ENCODE measurements at regions not wholly inside any gene's neighbourhood (a gene's known extent, or its start where the extent isn't known, plus 50 kb on each side); places are given as distances from the start of the nearest gene placed in this dataset.
"Not testable (repeated sequence)": the region's sequence is repeated elsewhere in the genome, so short reads cannot be mapped to it uniquely, and the experiment has no call there.

- DNase-seq (ENCODE audit: low read depth, low spot score), result no peak
Observed at GRCh38 chr14:106620368-106620767, 1094.0 kb downstream of the TMEM121 start.

GRCh38 chr14:106622200-106622745, 1095.9 kb downstream of the TMEM121 start:
- no peaks in the 10 kb centered on the region for H3K4me1 ChIP-seq (ENCODE audit: insufficient read depth, insufficient read length)
- H3K36me3 ChIP-seq (ENCODE audit: insufficient read depth, insufficient read length, low read length), result no peaks in the 10 kb centered on the region
- no peaks in the 10 kb centered on the region for H3K27me3 ChIP-seq (ENCODE audit: insufficient read depth, insufficient read length)
- no peak overlapping the region for H3K4me3 ChIP-seq (ENCODE audit: insufficient read length, low read depth)
- no peak overlapping the region for H3K9ac ChIP-seq (ENCODE audit: insufficient read length, low read depth)
- no peak for DNase-seq (ENCODE audit: low read depth, low spot score)
- peaks cover 23% of the 10 kb centered on the region for H3K9me3 ChIP-seq (ENCODE audit: insufficient read depth, low read length)
- TF ChIP-seq YY1 (IDR thresholded peaks at IDR 0.05; ENCODE audit: insufficient read depth, insufficient read length), result no peak
- no peak for TF ChIP-seq SUZ12 (IDR thresholded peaks at IDR 0.05; ENCODE audit: extremely low read depth, insufficient read depth, insufficient read length)
- no peak for TF ChIP-seq ZNF274 (IDR thresholded peaks at IDR 0.05; ENCODE audit: low read depth, low read length)

More at GRCh38 chr14:106620368-106620767, 1094.0 kb downstream of the TMEM121 start:
- H3K27me3 ChIP-seq (ENCODE audit: insufficient read depth, insufficient read length), result no peaks in the 10 kb centered on the region
- no peak overlapping the region for H3K9ac ChIP-seq (ENCODE audit: insufficient read length, low read depth)
- H3K4me1 ChIP-seq (ENCODE audit: insufficient read depth, insufficient read length), result no peaks in the 10 kb centered on the region
- no peaks in the 10 kb centered on the region for H3K36me3 ChIP-seq (ENCODE audit: insufficient read depth, insufficient read length, low read length)
- peaks cover 26% of the 10 kb centered on the region for H3K9me3 ChIP-seq (ENCODE audit: insufficient read depth, low read length)
- no peak for TF ChIP-seq ZNF274 (IDR thresholded peaks at IDR 0.05; ENCODE audit: low read depth, low read length)
- TF ChIP-seq SUZ12 (IDR thresholded peaks at IDR 0.05; ENCODE audit: extremely low read depth, insufficient read depth, insufficient read length), result no peak
- no peak for TF ChIP-seq YY1 (IDR thresholded peaks at IDR 0.05; ENCODE audit: insufficient read depth, insufficient read length)
- no peak overlapping the region for H3K4me3 ChIP-seq (ENCODE audit: insufficient read length, low read depth)

GRCh38 chr14:106625186-106625585, 1098.8 kb downstream of the TMEM121 start:
- H3K9me3 ChIP-seq (ENCODE audit: insufficient read depth, low read length), result no peaks in the 10 kb centered on the region
- H3K4me1 ChIP-seq (ENCODE audit: insufficient read depth, insufficient read length), result no peaks in the 10 kb centered on the region
- no peak overlapping the region for H3K9ac ChIP-seq (ENCODE audit: insufficient read length, low read depth)
- H3K27me3 ChIP-seq (ENCODE audit: insufficient read depth, insufficient read length), result no peaks in the 10 kb centered on the region
- DNase-seq (ENCODE audit: low read depth, low spot score), result no peak
- no peak for TF ChIP-seq ZNF274 (IDR thresholded peaks at IDR 0.05; ENCODE audit: low read depth, low read length)
- TF ChIP-seq SUZ12 (IDR thresholded peaks at IDR 0.05; ENCODE audit: extremely low read depth, insufficient read depth, insufficient read length), result no peak
- TF ChIP-seq YY1 (IDR thresholded peaks at IDR 0.05; ENCODE audit: insufficient read depth, insufficient read length), result no peak
- H3K36me3 ChIP-seq (ENCODE audit: insufficient read depth, insufficient read length, low read length), result no peaks in the 10 kb centered on the region
- H3K4me3 ChIP-seq (ENCODE audit: insufficient read length, low read depth), result no peak overlapping the region

- not testable (repeated sequence) for H3K9me3 ChIP-seq (ENCODE audit: insufficient read depth, low read length); H3K9ac ChIP-seq (ENCODE audit: insufficient read length, low read depth); H3K4me1 ChIP-seq (ENCODE audit: insufficient read depth, insufficient read length); DNase-seq (ENCODE audit: low read depth, low spot score); H3K36me3 ChIP-seq (ENCODE audit: insufficient read depth, insufficient read length, low read length); H3K4me3 ChIP-seq (ENCODE audit: insufficient read length, low read depth); H3K27me3 ChIP-seq (ENCODE audit: insufficient read depth, insufficient read length)
Observed at GRCh38 chr14:106626469-106626868, 1100.1 kb downstream of the TMEM121 start.

- H3K9me3 ChIP-seq (ENCODE audit: insufficient read depth, low read length); H3K4me3 ChIP-seq (ENCODE audit: insufficient read length, low read depth); H3K4me1 ChIP-seq (ENCODE audit: insufficient read depth, insufficient read length); H3K36me3 ChIP-seq (ENCODE audit: insufficient read depth, insufficient read length, low read length); H3K9ac ChIP-seq (ENCODE audit: insufficient read length, low read depth); H3K27me3 ChIP-seq (ENCODE audit: insufficient read depth, insufficient read length); DNase-seq (ENCODE audit: low read depth, low spot score): not testable (repeated sequence)
Observed at GRCh38 chr14:106626942-106627588, 1100.7 kb downstream of the TMEM121 start.

GRCh38 chr14:106631879-106632278, 1105.5 kb downstream of the TMEM121 start:
- H3K9me3 ChIP-seq (ENCODE audit: insufficient read depth, low read length), result no peaks in the 10 kb centered on the region
- no peaks in the 10 kb centered on the region for H3K36me3 ChIP-seq (ENCODE audit: insufficient read depth, insufficient read length, low read length)
- no peaks in the 10 kb centered on the region for H3K27me3 ChIP-seq (ENCODE audit: insufficient read depth, insufficient read length)
- no peak for DNase-seq (ENCODE audit: low read depth, low spot score)
- H3K9ac ChIP-seq (ENCODE audit: insufficient read length, low read depth), result no peak overlapping the region
- no peak overlapping the region for H3K4me3 ChIP-seq (ENCODE audit: insufficient read length, low read depth)
- H3K4me1 ChIP-seq (ENCODE audit: insufficient read depth, insufficient read length), result no peaks in the 10 kb centered on the region
- no peak for TF ChIP-seq SUZ12 (IDR thresholded peaks at IDR 0.05; ENCODE audit: extremely low read depth, insufficient read depth, insufficient read length)
- no peak for TF ChIP-seq ZNF274 (IDR thresholded peaks at IDR 0.05; ENCODE audit: low read depth, low read length)
- no peak for TF ChIP-seq YY1 (IDR thresholded peaks at IDR 0.05; ENCODE audit: insufficient read depth, insufficient read length)

GRCh38 chr14:106633721-106634120, 1107.3 kb downstream of the TMEM121 start:
- DNase-seq (ENCODE audit: low read depth, low spot score), result no peak
- H3K4me1 ChIP-seq (ENCODE audit: insufficient read depth, insufficient read length), result no peaks in the 10 kb centered on the region
- no peak overlapping the region for H3K9ac ChIP-seq (ENCODE audit: insufficient read length, low read depth)
- H3K36me3 ChIP-seq (ENCODE audit: insufficient read depth, insufficient read length, low read length), result no peaks in the 10 kb centered on the region
- no peak for TF ChIP-seq YY1 (IDR thresholded peaks at IDR 0.05; ENCODE audit: insufficient read depth, insufficient read length)
- no peak for TF ChIP-seq ZNF274 (IDR thresholded peaks at IDR 0.05; ENCODE audit: low read depth, low read length)
- no peak for TF ChIP-seq SUZ12 (IDR thresholded peaks at IDR 0.05; ENCODE audit: extremely low read depth, insufficient read depth, insufficient read length)
- H3K4me3 ChIP-seq (ENCODE audit: insufficient read length, low read depth), result no peak overlapping the region
- no peaks in the 10 kb centered on the region for H3K27me3 ChIP-seq (ENCODE audit: insufficient read depth, insufficient read length)
- no peaks in the 10 kb centered on the region for H3K9me3 ChIP-seq (ENCODE audit: insufficient read depth, low read length)

All from NT2/D1 (cell line).